Heart left ventricle (tissue), 16 donors: ENCODE measurements at regions not wholly inside any gene's neighbourhood (a gene's known extent, or its start where the extent isn't known, plus 50 kb on each side); places are given as distances from the start of the nearest gene placed in this dataset.

Experiments used
- ATAC-seq, 4 donors: fragments of 200-7000 bp; cut with Tn5 transposase; one replicate each; pipeline ENCODE4 v1.9.1; 2020 to 2022; ENCODE audit warnings: moderate library complexity in 4 of 4, mild to moderate bottlenecking in 3 of 4, moderate number of reproducible peaks in 1 of 4
- DNase-seq, 5 donors: peaks; one replicate each; pipeline ENCODE4 v3.0.0-alpha.2; 2020
- H3K27ac ChIP-seq, 12 donors: fragments of 200-600 bp; sonication (generic) in 4 of 12; one replicate each; pipeline versions ENCODE4 v1.5.0 to v1.8.0; 2016 to 2022; ENCODE audit warnings: mild to moderate bottlenecking in 2 of 12
- H3K27me3 ChIP-seq, 9 donors: fragments of 200-600 bp; sonication (generic) in 2 of 9; one replicate each; pipeline versions ENCODE4 v1.5.1 to v1.8.0; 2016 to 2022; ENCODE audit warnings: mild to moderate bottlenecking in 3 of 9
- H3K36me3 ChIP-seq, 9 donors: fragments of 200-600 bp; sonication (generic) in 2 of 9; one replicate each; pipeline versions ENCODE4 v1.5.0 to v1.8.0; 2018 to 2022; ENCODE audit warnings: mild to moderate bottlenecking in 2 of 9
- H3K4me1 ChIP-seq, 12 donors: fragments of 200-600 bp; sonication (generic) in 4 of 12; one replicate each; pipeline versions ENCODE4 v1.5.0 to v1.8.0; 2016 to 2022; ENCODE audit warnings: mild to moderate bottlenecking in 3 of 12
- H3K4me3 ChIP-seq, 12 donors: fragments of 200-600 bp; sonication (generic) in 4 of 12; one replicate each; pipeline versions ENCODE4 v1.5.0 to v1.8.0; 2017 to 2022; ENCODE audit warnings: mild to moderate bottlenecking in 9 of 12, moderate library complexity in 4 of 12
- H3K9me3 ChIP-seq, 12 donors: fragments of 200-600 bp; sonication (generic) in 4 of 12; one replicate each; pipeline versions ENCODE4 v1.5.0 to v1.8.0; 2016 to 2022; ENCODE audit warnings: mild to moderate bottlenecking in 1 of 12
- POLR2A ChIP-seq, 2 donors: fragments of 450-650 bp; IDR thresholded peaks; one replicate each; pipeline ENCODE4 v1.6.1; 2017; ENCODE audit warnings: antibody characterized with exemption in 2 of 2, mild to moderate bottlenecking in 2 of 2, moderate library complexity in 2 of 2
- WGBS, 4 donors: extraction: QIAGEN DNeasy Blood & Tissue Kit in 2 of 4; methylation state at CpG; one replicate each; pipeline versions ENCODE4 v1.1.5 to v1.1.7; 2013 to 2018; 5-methylcytosine and 5-hydroxymethylcytosine counted together
- intact Hi-C, 10 donors: fragments of 100-400 bp; cut with DNase I; formaldehyde crosslinking; loops; one replicate each; pipeline versions ENCODE4 v1.11.1 to v1.14.2; 2022
- TF ChIP-seq, protein P1 (sequence below), 12 donors: fragments of 200-600 bp; sonication (generic) in 4 of 12; IDR thresholded peaks; one replicate each; pipeline versions ENCODE4 v1.5.0 to v1.8.0; 2018 to 2022; ENCODE audit warnings: antibody characterized with exemption in 12 of 12, mild to moderate bottlenecking in 5 of 12
- donor health status: ischemic (EF 13 %, LVEDD 7.1; RV severe dilation, severe dysfunction).
- donor health status: healthy with polysubstance abuse.
- donor health status: DM: no; HTN: yes; CAD: no.
- donor health status: DM: no; HTN: no; CAD: no.
- donor health status: ischemic (EF 25% LVEDD 6.9; RV normal size, moderate dysfunction).
- donor health status: ischemic (EF 25% LVEDD 5.7; RV mildly dilated, moderate dysfunction).
- donor health status: healthy.
- donor health status: DM: yes; HTN: yes; CAD: no.
- donor health status: ischemic (EF 35%, LVEDD 5.7; RV mildly dilated, moderate dysfunction).
- donor health status: nonischemic (EF 11% LVEDD 7.7; RV severe dilation, severe dysfunction).
- donor health status: DM: yes; HTN: yes; CAD: no.
- donor health status: PGD.
- donor health status: ischemic (EF 29% LVEDD 5.4; RV normal size, mild dysfunction).
- donor health status: nonischemic (EF 23%, LVEDD 6.1; RV moderate dilation, normal function).

DNA sequence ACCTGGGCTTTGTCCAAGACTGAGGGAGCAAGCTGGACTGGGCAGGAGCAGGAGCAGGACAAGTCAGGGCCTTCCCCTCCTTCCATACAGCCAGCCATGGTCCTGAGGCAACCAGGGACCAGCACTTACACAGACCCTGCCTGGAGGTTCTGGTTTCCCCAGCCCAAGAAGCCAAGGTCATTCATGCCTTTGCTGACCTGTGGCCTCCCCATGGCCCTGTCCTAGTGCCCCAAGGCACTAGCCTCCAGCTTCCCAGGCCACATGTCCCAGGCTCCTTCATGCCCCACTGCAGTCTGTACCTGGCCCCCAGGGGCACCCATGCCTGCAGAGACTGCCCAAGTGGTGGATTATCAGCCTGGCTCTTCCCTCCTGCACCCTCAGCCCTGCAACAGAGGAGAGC, 243.9 kb downstream of the TOMM20 start:
- H3K4me1 ChIP-seq = peaks cover 0 to 49% (median 30%) of the 10 kb centered on the region in 12 donors
- ATAC-seq (no peak), DNase-seq (no peak)
- H3K36me3 ChIP-seq = no peaks in the 10 kb centered on the region
- intact Hi-C loops = loop anchor here in 7 of 10 donors (2.0 to 10.0 kb wide), 8 partner anchors 113 to 272 kb away; partner anchors contain the start of gene IRF2BP2 (in 4 of the 7)
- H3K27me3 ChIP-seq = no peaks in the 10 kb centered on the region
- TF ChIP-seq, protein P1, sequence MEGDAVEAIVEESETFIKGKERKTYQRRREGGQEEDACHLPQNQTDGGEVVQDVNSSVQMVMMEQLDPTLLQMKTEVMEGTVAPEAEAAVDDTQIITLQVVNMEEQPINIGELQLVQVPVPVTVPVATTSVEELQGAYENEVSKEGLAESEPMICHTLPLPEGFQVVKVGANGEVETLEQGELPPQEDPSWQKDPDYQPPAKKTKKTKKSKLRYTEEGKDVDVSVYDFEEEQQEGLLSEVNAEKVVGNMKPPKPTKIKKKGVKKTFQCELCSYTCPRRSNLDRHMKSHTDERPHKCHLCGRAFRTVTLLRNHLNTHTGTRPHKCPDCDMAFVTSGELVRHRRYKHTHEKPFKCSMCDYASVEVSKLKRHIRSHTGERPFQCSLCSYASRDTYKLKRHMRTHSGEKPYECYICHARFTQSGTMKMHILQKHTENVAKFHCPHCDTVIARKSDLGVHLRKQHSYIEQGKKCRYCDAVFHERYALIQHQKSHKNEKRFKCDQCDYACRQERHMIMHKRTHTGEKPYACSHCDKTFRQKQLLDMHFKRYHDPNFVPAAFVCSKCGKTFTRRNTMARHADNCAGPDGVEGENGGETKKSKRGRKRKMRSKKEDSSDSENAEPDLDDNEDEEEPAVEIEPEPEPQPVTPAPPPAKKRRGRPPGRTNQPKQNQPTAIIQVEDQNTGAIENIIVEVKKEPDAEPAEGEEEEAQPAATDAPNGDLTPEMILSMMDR (IDR thresholded peaks at IDR 0.05) = no peak
- no peak for TF ChIP-seq POLR2A (IDR thresholded peaks at IDR 0.05)
- peak overlapping the region; percentile 85 to 97 (median 94) for H3K27ac ChIP-seq
- no peak overlapping the region for H3K4me3 ChIP-seq
- no peaks in the 10 kb centered on the region for H3K9me3 ChIP-seq

DNA sequence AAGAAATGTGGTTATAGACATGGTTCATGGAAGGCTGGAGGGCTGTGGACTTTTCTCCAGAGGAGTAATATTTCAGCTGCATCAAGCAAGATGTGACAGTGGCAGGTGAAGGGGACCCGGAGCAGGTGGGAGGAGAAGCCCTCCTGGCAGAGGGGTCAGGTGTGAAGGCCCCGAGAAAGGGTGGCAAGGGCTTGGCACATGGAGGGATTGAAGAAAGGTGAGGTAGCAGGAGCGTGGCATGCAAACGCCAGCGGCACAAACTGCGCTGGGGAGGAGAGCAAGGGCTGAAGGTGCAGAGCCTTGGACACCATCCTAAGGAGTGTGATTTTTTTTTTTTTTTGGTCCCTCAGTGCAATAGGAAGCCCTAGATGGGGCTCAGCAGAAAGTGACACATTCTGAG, 244.6 kb downstream of the TOMM20 start:
- Histone ChIP-seq H3K4me3 (no peak overlapping the region), H3K27ac (peak overlapping the region in 2 of 12 donors; percentile 91 to 95), H3K4me1 (peaks cover 0 to 53% (median 32%) of the 10 kb centered on the region in 12 donors), H3K9me3 (no peaks in the 10 kb centered on the region), H3K36me3 (no peaks in the 10 kb centered on the region), H3K27me3 (no peaks in the 10 kb centered on the region)
- TF ChIP-seq, protein P1 (IDR thresholded peaks at IDR 0.05) = no peak
- no peak for TF ChIP-seq POLR2A (IDR thresholded peaks at IDR 0.05)
- WGBS, 4 donors = 95 to 98% (median 96%) methylated on average over 6 of the region's 6 CpGs
- DNase-seq = no peak
- no peak for ATAC-seq
- intact Hi-C loops = loop anchor here in 5 of 10 donors (2.0 to 10.0 kb wide), 4 partner anchors 159 to 269 kb away; partner anchors contain the start of gene IRF2BP2 (in 3 of the 5)

DNA sequence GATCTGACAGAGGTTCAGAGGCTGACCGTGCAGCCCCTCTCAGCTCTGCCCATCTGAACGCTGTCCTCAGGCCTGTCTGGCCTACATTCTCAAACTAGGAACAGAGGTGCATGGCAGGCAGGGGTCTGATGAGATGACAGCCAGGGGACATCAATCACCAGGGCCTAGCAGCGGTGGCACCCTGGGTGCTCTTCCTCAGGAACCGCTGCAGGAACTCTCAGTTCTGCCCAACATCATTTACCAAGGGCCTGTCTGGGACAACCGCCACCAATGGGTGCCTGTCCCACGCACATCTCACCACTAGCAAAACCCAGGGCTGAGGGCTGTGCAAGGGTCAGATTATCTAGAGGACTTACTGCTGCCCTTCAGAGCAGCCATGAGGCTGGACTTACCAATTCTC, 245.7 kb downstream of the TOMM20 start:
- 88 to 100% (median 98%) methylated on average over 5 to 6 of the region's 6 CpGs for WGBS, 4 donors
- ATAC-seq = no peak
- no peaks in the 10 kb centered on the region for H3K9me3 ChIP-seq
- H3K36me3 ChIP-seq = no peaks in the 10 kb centered on the region
- no peak overlapping the region for H3K27ac ChIP-seq
- H3K4me3 ChIP-seq = no peak overlapping the region
- peaks cover 0 to 58% (median 31%) of the 10 kb centered on the region in 12 donors for H3K4me1 ChIP-seq
- no peaks in the 10 kb centered on the region for H3K27me3 ChIP-seq
- DNase-seq = no peak
- TF ChIP-seq POLR2A (IDR thresholded peaks at IDR 0.05) = no peak
- TF ChIP-seq, protein P1 (IDR thresholded peaks at IDR 0.05) = no peak
- intact Hi-C loops = loop anchor here in 4 of 10 donors (10.0 kb wide), 3 partner anchors 158 to 268 kb away; partner anchors contain the start of gene IRF2BP2 (in 3 of the 4)

DNA sequence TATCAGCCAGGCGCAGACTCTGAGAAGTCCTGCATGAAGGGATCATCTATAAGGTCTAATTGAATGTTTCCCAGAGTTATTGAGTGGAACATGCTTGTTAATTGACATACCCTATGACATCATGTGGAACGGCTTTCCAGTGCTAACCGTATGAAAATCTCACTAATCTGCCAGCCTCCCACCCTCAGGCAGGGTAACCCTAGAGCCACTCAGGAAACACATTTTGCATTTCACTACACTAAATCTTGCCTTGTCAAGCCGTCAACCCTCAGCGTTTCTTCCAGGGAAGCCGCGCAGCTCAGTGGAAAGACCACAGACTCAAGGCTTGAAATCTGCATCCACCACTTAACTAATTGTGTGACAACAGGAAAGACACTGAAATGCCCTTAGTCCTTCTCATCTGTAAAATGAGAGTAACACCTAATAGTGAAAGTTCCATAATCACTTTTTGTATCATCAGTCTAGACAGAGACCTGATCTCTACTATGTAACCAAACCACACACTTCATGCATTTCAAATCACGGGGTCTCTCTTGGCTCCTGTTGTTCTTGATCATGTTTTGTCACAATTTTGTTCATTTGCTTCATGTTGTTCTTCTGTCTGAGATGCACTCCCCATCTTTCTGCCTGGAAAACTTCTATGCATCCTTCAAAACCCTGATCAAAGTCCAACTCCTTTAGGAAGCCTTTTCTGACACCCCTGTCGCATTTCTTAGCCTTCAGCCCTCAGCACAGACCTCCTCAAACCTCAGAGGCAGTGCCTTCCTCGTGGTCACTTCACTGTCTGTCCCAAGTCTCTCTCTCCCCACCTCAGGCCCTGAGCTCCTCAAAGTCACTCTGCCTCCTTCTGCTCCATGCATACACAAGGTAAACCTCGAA, 246.5 kb downstream of the TOMM20 start:
- H3K27me3 ChIP-seq = no peaks in the 10 kb centered on the region
- intact Hi-C loops = loop anchor here in 4 of 10 donors (10.0 kb wide), 3 partner anchors 157 to 267 kb away; partner anchors contain the start of gene IRF2BP2 (in 3 of the 4)
- no peak for ATAC-seq

More for the DNA sequence above, 246.5 kb downstream of the TOMM20 start:
- Histone ChIP-seq H3K27ac (no peak overlapping the region), H3K36me3 (no peaks in the 10 kb centered on the region), H3K9me3 (no peaks in the 10 kb centered on the region), H3K4me1 (peaks cover 0 to 50% (median 27%) of the 10 kb centered on the region in 12 donors), H3K4me3 (no peak overlapping the region)
- TF ChIP-seq, protein P1 (IDR thresholded peaks at IDR 0.05) = no peak
- TF ChIP-seq POLR2A (IDR thresholded peaks at IDR 0.05) = no peak
- WGBS, 4 donors = 80 to 88% (median 85%) methylated on average over 11 of the region's 11 CpGs
- DNase-seq = no peak
